BLaER1 (cell line): ENCODE measurements at regions not wholly inside any gene's neighbourhood (a gene's known extent, or its start where the extent isn't known, plus 50 kb on each side); places are given as distances from the start of the nearest gene placed in this dataset.

Experiments used
- H3K27ac ChIP-seq: shearing (Covaris generic); formaldehyde crosslinking; 2 replicates; pipeline ENCODE4 v1.8.1; 2022
- H3K27me3 ChIP-seq: shearing (Covaris generic); formaldehyde crosslinking; 2 replicates; pipeline ENCODE4 v1.8.1; 2022
- H3K36me3 ChIP-seq: shearing (Covaris generic); formaldehyde crosslinking; 2 replicates; pipeline ENCODE4 v1.8.1; 2022
- H3K4me1 ChIP-seq: shearing (Covaris generic); formaldehyde crosslinking; 2 replicates; pipeline ENCODE4 v1.8.1; 2022
- H3K4me2 ChIP-seq: shearing (Covaris generic); formaldehyde crosslinking; 2 replicates; pipeline ENCODE4 v1.8.1; 2022
- H3K4me3 ChIP-seq: shearing (Covaris generic); formaldehyde crosslinking; 2 replicates; pipeline ENCODE4 v1.8.1; 2022
- H3K9ac ChIP-seq: shearing (Covaris generic); formaldehyde crosslinking; 2 replicates; pipeline ENCODE4 v1.8.1; 2022
- H3K9me3 ChIP-seq: shearing (Covaris generic); formaldehyde crosslinking; 2 replicates; pipeline ENCODE4 v1.8.1; 2022
- H4K20me1 ChIP-seq: shearing (Covaris generic); formaldehyde crosslinking; 2 replicates; pipeline ENCODE4 v1.8.1; 2022
- Cebpa-rat ChIP-seq: shearing (Covaris generic); IDR thresholded peaks from 2 replicates; pipeline ENCODE4 v1.8.1; 2022

DNA sequence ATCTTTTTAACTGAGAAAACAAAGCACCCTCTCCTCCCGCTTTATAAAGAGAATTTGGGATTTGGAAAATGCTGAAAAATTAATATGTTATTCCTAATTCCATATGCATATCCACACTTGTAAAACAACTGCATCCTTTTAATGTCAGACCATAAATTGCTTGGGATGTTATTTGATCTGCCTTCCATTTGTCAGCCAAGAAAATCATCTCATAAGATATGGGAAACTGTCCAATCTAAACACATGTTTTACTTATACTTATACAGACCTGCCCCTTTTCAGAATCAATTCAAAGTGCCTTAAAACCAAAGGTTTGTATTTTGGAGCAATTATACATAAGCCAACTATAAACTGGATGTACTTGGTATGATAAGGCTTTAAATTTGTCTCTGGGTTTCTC is 595.5 kb upstream of the PFKP start:
- TF ChIP-seq Cebpa-rat = no peak
- no peak overlapping the region for H3K9ac ChIP-seq
- H3K27ac ChIP-seq = no peak overlapping the region
- peaks cover 9% of the 10 kb centered on the region; the same call in 1 of the 2 replicates for H3K9me3 ChIP-seq
- H3K27me3 ChIP-seq = no peaks in the 10 kb centered on the region
- peaks cover 11% of the 10 kb centered on the region for H3K4me1 ChIP-seq
- H4K20me1 ChIP-seq = no peaks in the 10 kb centered on the region
- no peak overlapping the region for H3K4me2 ChIP-seq
- no peak overlapping the region for H3K4me3 ChIP-seq
- no peaks in the 10 kb centered on the region for H3K36me3 ChIP-seq

GRCh38 chr10:2469802-2470201 is 597.5 kb upstream of the PFKP start:
- H3K9ac ChIP-seq = no peak overlapping the region
- no peaks in the 10 kb centered on the region for H4K20me1 ChIP-seq
- H3K4me1 ChIP-seq = no peaks in the 10 kb centered on the region
- no peak for TF ChIP-seq Cebpa-rat
- H3K4me3 ChIP-seq = no peak overlapping the region
- H3K36me3 ChIP-seq = no peaks in the 10 kb centered on the region
- peaks cover 9% of the 10 kb centered on the region; the same call in 1 of the 2 replicates for H3K9me3 ChIP-seq
- H3K27ac ChIP-seq = no peak overlapping the region
- H3K27me3 ChIP-seq = no peaks in the 10 kb centered on the region
- H3K4me2 ChIP-seq = no peak overlapping the region

DNA sequence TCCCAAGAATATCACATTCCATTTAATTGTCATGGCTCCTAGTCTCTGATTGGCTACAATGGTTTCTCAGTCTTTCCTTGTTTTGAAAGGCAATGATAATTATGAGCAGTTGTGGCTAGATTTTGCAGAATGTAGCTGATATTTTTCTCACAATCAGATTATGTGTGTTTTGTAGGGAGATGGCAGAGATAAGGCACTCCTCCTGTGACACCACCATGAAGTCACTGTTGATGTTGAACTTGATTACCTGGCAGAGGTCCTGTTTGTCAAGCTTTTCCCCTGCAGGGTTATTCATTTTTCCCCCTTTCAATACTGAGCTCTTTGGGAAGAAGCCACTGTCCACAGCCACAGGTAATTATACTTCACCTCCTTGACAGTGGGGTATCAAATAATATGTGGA is 602.9 kb upstream of the PFKP start:
- no peak for TF ChIP-seq Cebpa-rat
- Histone ChIP-seq H3K27me3 (no peaks in the 10 kb centered on the region), H3K4me1 (no peaks in the 10 kb centered on the region), H3K9ac (no peak overlapping the region), H3K4me2 (no peak overlapping the region), H3K27ac (no peak overlapping the region), H4K20me1 (no peaks in the 10 kb centered on the region), H3K9me3 (no peaks in the 10 kb centered on the region), H3K36me3 (no peaks in the 10 kb centered on the region), H3K4me3 (no peak overlapping the region)

DNA sequence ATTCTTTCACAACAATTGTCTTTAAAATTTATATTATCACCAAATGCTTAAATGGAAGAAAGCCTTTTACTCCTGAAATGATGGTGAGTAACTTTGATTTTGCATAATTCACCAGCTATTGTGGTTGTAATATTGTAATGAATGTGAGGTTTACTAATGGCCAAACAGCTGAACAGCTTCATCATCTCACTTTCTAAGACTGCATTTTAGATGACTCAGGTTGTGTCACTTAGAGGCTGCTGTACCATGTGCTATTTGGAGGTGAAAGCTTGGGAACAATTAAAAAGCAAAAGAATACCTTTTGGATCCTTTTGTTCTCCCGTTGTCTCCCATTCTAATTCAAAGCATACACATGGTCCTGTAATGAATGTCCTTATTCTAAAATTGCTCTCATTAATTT is 604.0 kb upstream of the PFKP start:
- H3K4me3 ChIP-seq = no peak overlapping the region
- no peak overlapping the region for H3K27ac ChIP-seq
- no peaks in the 10 kb centered on the region for H3K4me1 ChIP-seq
- no peak for TF ChIP-seq Cebpa-rat
- H3K27me3 ChIP-seq = no peaks in the 10 kb centered on the region
- H3K9me3 ChIP-seq = no peaks in the 10 kb centered on the region
- H3K4me2 ChIP-seq = no peak overlapping the region
- H4K20me1 ChIP-seq = no peaks in the 10 kb centered on the region
- no peak overlapping the region for H3K9ac ChIP-seq
- H3K36me3 ChIP-seq = no peaks in the 10 kb centered on the region

GRCh38 chr10:2462581-2462980 is 604.8 kb upstream of the PFKP start:
- Histone ChIP-seq H3K4me2 (no peak overlapping the region), H3K36me3 (no peaks in the 10 kb centered on the region), H3K4me3 (no peak overlapping the region), H3K27me3 (no peaks in the 10 kb centered on the region), H3K9ac (no peak overlapping the region), H3K4me1 (no peaks in the 10 kb centered on the region), H4K20me1 (no peaks in the 10 kb centered on the region), H3K9me3 (no peaks in the 10 kb centered on the region), H3K27ac (no peak overlapping the region)
- no peak for TF ChIP-seq Cebpa-rat

- Histone ChIP-seq H3K4me2 (no peak overlapping the region), H4K20me1 (no peaks in the 10 kb centered on the region), H3K27me3 (no peaks in the 10 kb centered on the region), H3K27ac (no peak overlapping the region), H3K4me3 (no peak overlapping the region), H3K36me3 (no peaks in the 10 kb centered on the region), H3K4me1 (no peaks in the 10 kb centered on the region), H3K9ac (no peak overlapping the region), H3K9me3 (no peaks in the 10 kb centered on the region)
- no peak for TF ChIP-seq Cebpa-rat
These were observed 606.5 kb upstream of the PFKP start for GRCh38 chr10:2460812-2461211.

DNA sequence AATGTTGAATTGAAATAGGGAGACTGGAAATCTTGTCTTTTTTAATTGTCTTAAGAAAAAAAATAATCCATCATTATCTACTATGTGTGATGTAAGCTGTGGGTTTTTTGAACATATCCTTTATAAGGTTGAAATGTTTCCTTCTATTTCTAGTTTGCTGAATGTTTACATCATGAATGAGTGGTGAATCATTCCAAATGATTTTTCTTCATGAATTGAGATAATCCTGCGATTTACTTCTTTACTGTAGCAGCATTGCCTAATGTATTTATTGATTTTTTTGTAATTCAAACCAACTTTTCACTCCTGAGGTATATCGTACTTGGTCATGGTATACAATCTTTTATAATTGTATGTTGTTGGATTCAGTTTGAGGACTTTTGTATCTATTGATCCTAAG is 607.6 kb upstream of the PFKP start:
- Histone ChIP-seq H3K4me1 (no peaks in the 10 kb centered on the region), H3K4me3 (no peak overlapping the region), H3K36me3 (no peaks in the 10 kb centered on the region), H4K20me1 (no peaks in the 10 kb centered on the region), H3K9ac (no peak overlapping the region), H3K9me3 (no peaks in the 10 kb centered on the region), H3K27me3 (no peaks in the 10 kb centered on the region), H3K27ac (no peak overlapping the region), H3K4me2 (no peak overlapping the region)
- no peak for TF ChIP-seq Cebpa-rat

DNA sequence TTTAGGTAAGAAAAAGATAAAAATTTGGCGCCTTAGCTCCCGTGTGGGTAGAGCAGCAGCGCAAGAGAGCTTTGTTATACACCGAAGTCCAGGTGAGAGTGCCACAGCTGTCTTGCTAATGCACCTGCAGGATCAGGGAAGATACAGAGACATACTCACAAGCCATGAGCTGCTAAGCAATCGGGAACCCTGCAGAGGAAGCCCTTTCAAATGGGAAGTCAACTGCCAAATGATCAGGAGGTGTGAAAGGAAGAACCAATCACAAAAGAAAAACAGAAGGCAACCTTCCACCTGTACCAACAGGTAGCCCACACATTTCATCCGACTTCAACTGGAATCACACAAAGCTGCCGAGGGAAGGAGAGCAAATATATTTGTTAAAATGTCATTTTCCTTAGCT is 610.5 kb upstream of the PFKP start:
- H3K27ac ChIP-seq = no peak overlapping the region

DNA sequence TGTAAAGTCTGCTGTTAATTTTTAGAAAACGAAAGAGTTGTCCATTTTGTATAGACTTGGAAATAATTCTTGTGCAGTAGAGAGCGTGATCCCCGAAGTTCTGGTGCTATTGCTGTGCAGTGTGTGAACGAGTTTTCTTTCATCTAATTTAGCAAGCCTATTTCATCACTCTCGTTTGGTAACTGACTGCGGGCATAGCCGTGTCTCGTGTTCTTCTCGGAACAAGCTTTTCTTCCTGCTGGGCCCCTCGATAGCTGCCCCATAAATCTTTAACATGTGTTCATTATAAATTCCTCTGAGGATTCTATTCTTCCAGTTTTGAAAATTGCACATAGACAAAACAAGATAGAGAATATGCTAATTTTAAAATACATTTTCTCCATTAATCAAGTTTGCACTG is 622.0 kb upstream of the PFKP start:
- Histone ChIP-seq H3K36me3 (no peaks in the 10 kb centered on the region), H3K4me2 (no peak overlapping the region), H3K9me3 (no peaks in the 10 kb centered on the region), H4K20me1 (no peaks in the 10 kb centered on the region), H3K4me3 (no peak overlapping the region), H3K27ac (no peak overlapping the region), H3K9ac (no peak overlapping the region), H3K27me3 (no peaks in the 10 kb centered on the region), H3K4me1 (no peaks in the 10 kb centered on the region)
- no peak for TF ChIP-seq Cebpa-rat

More for the DNA sequence above, 610.5 kb upstream of the PFKP start:
- Histone ChIP-seq H3K9me3 (no peaks in the 10 kb centered on the region), H4K20me1 (no peaks in the 10 kb centered on the region), H3K9ac (no peak overlapping the region), H3K36me3 (no peaks in the 10 kb centered on the region), H3K4me2 (no peak overlapping the region), H3K4me1 (no peaks in the 10 kb centered on the region), H3K27me3 (no peaks in the 10 kb centered on the region), H3K4me3 (no peak overlapping the region)
- no peak for TF ChIP-seq Cebpa-rat

DNA sequence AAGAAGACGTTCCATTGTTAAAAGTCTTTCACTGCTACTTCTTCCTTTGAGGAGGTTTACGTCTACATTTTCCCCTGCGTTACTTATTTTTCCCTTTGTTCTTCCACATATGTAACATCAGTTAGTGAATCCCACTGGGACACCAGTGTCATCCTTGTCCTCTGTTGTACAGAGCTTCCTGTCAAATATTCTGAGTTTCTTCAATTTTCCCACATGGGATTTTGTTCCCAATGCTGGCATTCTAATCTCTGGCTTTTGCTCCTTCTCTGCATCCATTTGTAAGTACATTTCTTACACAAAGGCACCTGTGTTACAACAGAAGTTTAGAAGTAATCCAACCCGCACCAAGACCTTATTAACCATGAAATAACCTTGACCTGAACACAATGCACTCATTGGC is 627.4 kb upstream of the PFKP start:
- no peaks in the 10 kb centered on the region for H3K36me3 ChIP-seq
- no peaks in the 10 kb centered on the region for H3K9me3 ChIP-seq
- no peak overlapping the region for H3K4me2 ChIP-seq
- H4K20me1 ChIP-seq = no peaks in the 10 kb centered on the region
- no peak overlapping the region for H3K27ac ChIP-seq
- H3K9ac ChIP-seq = no peak overlapping the region
- no peaks in the 10 kb centered on the region for H3K4me1 ChIP-seq
- no peak for TF ChIP-seq Cebpa-rat
- H3K4me3 ChIP-seq = no peak overlapping the region
- H3K27me3 ChIP-seq = no peaks in the 10 kb centered on the region

- H3K27me3 ChIP-seq = no peaks in the 10 kb centered on the region
- no peak overlapping the region for H3K9ac ChIP-seq
- TF ChIP-seq Cebpa-rat = no peak
- no peak overlapping the region for H3K4me2 ChIP-seq
- H3K4me1 ChIP-seq = no peaks in the 10 kb centered on the region
- H3K36me3 ChIP-seq = no peaks in the 10 kb centered on the region
- H4K20me1 ChIP-seq = no peaks in the 10 kb centered on the region
- H3K4me3 ChIP-seq = no peak overlapping the region
- H3K27ac ChIP-seq = no peak overlapping the region
- no peaks in the 10 kb centered on the region for H3K9me3 ChIP-seq
These were observed 628.3 kb upstream of the PFKP start for GRCh38 chr10:2439000-2439399.
